ENCODE measurements at regions not wholly inside any gene's neighbourhood (a gene's known extent, or its start where the extent isn't known, plus 50 kb on each side); places are given as distances from the start of the nearest gene placed in this dataset.
"Not testable (repeated sequence)": the region's sequence is repeated elsewhere in the genome, so short reads cannot be mapped to it uniquely, and the experiment has no call there.

DNA sequence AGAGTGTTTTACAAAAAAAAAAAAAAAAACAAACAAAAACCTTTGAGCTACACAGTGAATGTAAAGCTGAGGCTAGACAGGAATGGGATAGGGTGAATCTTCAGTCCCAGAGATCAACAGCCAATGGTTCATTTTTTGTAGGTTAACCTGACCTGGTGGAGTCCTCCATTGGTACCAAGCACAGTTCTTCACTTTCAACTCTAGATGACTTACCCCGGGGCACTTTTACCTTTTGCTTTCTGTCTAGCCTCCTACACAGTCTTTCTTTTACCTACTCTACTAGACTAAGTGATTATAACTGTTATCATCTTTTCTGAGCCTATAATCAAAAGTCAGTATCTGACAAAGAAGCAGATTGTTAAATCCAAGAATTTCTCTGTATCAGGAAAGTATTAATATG is 50.9 kb downstream of the ANXA2R start:
- H3K4me3 ChIP-seq (ENCODE audit: low read length) = no peak overlapping the region
- H3K27me3 ChIP-seq (ENCODE audit: control insufficient read depth, insufficient read depth, low read length) = peaks cover 45% of the 10 kb centered on the region
- H3K4me1 ChIP-seq (ENCODE audit: control insufficient read depth, insufficient read depth, low read length) = 0 out of 2 replicates have a peak, but pooled peaks cover 2% of the 10 kb centered on the region
- H3K27ac ChIP-seq (ENCODE audit: low read length) = no peak overlapping the region
- H3K9me3 ChIP-seq (ENCODE audit: control insufficient read depth, insufficient read depth, low read length) = no peaks in the 10 kb centered on the region; the same call in 1 of the 2 replicates
- no peak for DNase-seq (ENCODE audit: low read depth, low spot score)
- H3K36me3 ChIP-seq (ENCODE audit: control insufficient read depth, insufficient read depth, low read length) = no peaks in the 10 kb centered on the region
- WGBS (ENCODE audit: insufficient coverage, insufficient read length) = no CpG with 5 or more reads among the region's 1 CpG

DNA sequence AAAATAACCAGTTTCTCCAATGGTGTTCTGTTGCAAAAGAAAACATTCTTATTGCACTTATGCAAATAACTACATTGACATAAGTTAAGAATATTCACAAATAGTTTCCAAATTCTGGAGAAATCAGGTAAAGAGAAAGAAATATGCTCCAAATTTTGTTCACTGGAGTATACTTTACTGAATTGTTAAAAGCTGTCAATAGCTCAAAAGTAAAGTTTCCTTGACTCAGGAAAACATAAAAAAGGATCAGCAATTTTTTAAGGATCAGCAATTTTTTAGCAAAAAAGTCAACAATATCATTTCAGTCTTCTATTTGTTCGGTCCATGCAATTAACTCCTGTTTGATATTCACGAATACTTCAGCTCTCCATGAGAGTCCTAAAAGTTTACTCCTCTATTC is 51.6 kb downstream of the ANXA2R start:
- DNase-seq (ENCODE audit: low read depth, low spot score) = no peak
- Histone ChIP-seq H3K36me3 (ENCODE audit: control insufficient read depth, insufficient read depth, low read length) (no peaks in the 10 kb centered on the region), H3K4me1 (ENCODE audit: control insufficient read depth, insufficient read depth, low read length) (0 out of 2 replicates have a peak, but pooled peaks cover 2% of the 10 kb centered on the region), H3K9me3 (ENCODE audit: control insufficient read depth, insufficient read depth, low read length) (no peaks in the 10 kb centered on the region; the same call in 1 of the 2 replicates), H3K27me3 (ENCODE audit: control insufficient read depth, insufficient read depth, low read length) (peaks cover 39% of the 10 kb centered on the region), H3K4me3 (ENCODE audit: low read length) (no peak overlapping the region), H3K27ac (ENCODE audit: low read length) (no peak overlapping the region)
- no CpG with 5 or more reads among the region's 2 CpGs for WGBS (ENCODE audit: insufficient coverage, insufficient read length)

DNA sequence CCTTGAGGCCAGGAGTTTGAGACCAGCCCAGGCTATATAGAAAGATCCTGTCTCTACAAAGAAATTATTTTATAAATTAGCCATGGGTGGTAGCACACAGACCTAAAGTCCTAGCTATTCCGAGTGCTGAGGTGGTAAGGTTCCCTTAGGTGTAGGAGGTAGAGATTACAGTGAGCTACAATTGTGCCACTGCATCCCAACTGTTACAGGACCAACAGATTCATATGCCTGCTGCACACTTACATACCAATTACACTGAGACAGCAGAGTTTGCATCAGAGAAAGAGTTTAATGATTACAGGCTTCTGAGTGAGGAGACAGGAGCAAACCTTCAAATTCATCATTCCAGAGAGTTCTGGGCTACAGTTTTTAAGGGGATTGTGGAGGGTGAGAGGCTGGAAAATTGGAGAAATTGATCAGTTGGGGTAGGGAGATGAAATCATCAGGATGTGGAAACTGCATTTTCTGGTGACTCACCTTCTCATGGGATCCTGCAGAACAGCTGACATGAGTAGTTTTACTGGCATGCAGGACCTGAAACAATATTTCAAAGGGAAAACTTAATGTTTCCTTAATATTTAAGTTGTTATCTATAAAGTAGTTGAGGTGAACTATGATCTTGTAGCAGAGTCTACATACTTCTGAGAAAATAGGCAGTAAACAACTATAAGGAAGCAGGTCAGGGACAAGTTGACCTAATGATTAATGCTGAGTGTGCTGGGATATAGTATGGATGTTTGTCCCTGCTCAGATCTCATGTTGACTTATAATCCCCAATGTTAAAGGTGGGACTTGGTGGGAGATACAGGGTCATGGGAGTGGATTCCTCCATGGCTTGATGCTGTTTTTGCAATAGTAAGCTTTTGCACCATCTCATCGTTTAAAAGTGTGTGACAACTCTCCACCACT is 54.7 kb downstream of the ANXA2R start:
- no peak overlapping the region for H3K4me3 ChIP-seq (ENCODE audit: low read length)
- H3K4me1 ChIP-seq (ENCODE audit: control insufficient read depth, insufficient read depth, low read length) = no peaks in the 10 kb centered on the region
- no peak overlapping the region for H3K27ac ChIP-seq (ENCODE audit: low read length)
- H3K36me3 ChIP-seq (ENCODE audit: control insufficient read depth, insufficient read depth, low read length) = no peaks in the 10 kb centered on the region
- no peak for DNase-seq (ENCODE audit: low read depth, low spot score)
- WGBS (ENCODE audit: insufficient coverage, insufficient read length) = no CpG with 5 or more reads among the region's 2 CpGs
- H3K27me3 ChIP-seq (ENCODE audit: control insufficient read depth, insufficient read depth, low read length) = peaks cover 7% of the 10 kb centered on the region; the same call in 1 of the 2 replicates
- H3K9me3 ChIP-seq (ENCODE audit: control insufficient read depth, insufficient read depth, low read length) = no peaks in the 10 kb centered on the region

DNA sequence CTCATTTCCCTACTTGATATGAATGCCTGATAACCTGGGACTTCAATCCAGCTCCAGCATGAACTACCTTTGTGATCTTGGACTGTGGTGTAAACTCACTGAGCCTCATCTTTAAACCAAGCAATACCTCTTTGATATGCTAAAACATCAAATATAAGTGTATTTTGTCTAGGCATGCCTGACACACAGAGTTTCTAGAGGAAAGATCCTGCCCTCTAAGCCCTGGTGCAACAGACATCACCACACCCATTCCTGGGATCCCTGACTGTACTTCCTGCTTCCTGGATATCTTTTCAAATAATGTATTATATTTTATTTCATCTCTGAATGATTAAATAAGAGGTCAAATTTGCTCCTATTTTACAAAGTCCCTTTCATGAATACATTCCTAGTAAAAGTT is 55.8 kb downstream of the ANXA2R start:
- Histone ChIP-seq H3K9me3 (ENCODE audit: control insufficient read depth, insufficient read depth, low read length) (no peaks in the 10 kb centered on the region), H3K36me3 (ENCODE audit: control insufficient read depth, insufficient read depth, low read length) (no peaks in the 10 kb centered on the region), H3K27ac (ENCODE audit: low read length) (no peak overlapping the region), H3K27me3 (ENCODE audit: control insufficient read depth, insufficient read depth, low read length) (no peaks in the 10 kb centered on the region; the same call in 1 of the 2 replicates), H3K4me3 (ENCODE audit: low read length) (no peak overlapping the region), H3K4me1 (ENCODE audit: control insufficient read depth, insufficient read depth, low read length) (no peaks in the 10 kb centered on the region)
- DNase-seq (ENCODE audit: low read depth, low spot score) = no peak

DNA sequence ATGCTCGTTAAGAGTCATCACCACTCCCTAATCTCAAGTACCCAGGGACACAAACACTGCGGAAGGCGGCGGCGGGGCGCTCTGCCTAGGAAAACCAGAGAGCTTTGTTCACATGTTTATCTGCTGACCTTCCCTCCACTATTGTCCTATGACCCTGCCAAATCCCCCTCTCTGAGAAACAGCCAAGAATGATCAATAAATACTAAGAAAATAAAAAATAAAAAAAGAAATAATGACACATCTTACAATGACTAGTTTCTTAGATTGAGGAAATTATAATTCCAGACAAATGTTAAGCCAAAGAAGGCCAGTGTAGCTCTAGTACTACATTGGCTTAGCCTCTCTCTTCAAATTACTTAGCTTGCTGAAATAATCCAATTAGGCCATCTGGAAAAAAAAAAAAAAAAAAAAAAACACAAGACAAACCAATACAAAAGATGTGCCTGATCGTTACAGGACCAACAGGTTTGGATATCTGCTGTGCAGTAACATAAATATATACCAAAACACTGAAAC is 58.0 kb downstream of the ANXA2R start:
- no peak for DNase-seq (ENCODE audit: low read depth, low spot score)

DNA sequence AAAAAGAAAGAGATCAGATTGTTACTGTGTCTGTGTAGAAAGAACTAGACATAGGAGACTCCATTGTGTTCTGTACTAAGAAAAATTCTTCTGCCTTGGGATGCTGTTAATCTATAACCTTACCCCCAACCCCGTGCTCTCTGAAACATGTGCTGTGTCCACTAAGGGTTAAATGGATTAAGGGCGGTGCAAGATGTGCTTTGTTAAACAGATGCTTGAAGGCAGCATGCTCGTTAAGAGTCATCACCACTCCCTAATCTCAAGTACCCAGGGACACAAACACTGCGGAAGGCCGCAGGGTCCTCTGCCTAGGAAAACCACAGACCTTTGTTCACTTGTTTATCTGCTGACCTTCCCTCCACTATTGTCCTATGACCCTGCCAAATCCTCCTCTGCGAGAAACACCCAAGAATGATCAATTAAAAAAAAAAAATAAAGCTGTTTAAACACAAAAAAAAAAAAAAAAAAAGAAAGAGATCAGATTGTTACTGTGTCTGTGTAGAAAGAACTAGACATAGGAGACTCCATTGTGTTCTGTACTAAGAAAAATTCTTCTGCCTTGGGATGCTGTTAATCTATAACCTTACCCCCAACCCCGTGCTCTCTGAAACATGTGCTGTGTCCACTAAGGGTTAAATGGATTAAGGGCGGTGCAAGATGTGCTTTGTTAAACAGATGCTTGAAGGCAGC is 58.6 kb downstream of the ANXA2R start:
- not testable (repeated sequence) for H3K9me3 ChIP-seq (ENCODE audit: control insufficient read depth, insufficient read depth, low read length); H3K27me3 ChIP-seq (ENCODE audit: control insufficient read depth, insufficient read depth, low read length); H3K4me3 ChIP-seq (ENCODE audit: low read length); H3K27ac ChIP-seq (ENCODE audit: low read length); H3K4me1 ChIP-seq (ENCODE audit: control insufficient read depth, insufficient read depth, low read length); H3K36me3 ChIP-seq (ENCODE audit: control insufficient read depth, insufficient read depth, low read length); DNase-seq (ENCODE audit: low read depth, low spot score)
- no CpG with 5 or more reads among the region's 8 CpGs for WGBS (ENCODE audit: insufficient coverage, insufficient read length)

More for the DNA sequence above, 58.0 kb downstream of the ANXA2R start:
- Histone ChIP-seq H3K9me3 (ENCODE audit: control insufficient read depth, insufficient read depth, low read length) (no peaks in the 10 kb centered on the region), H3K4me1 (ENCODE audit: control insufficient read depth, insufficient read depth, low read length) (no peaks in the 10 kb centered on the region), H3K27me3 (ENCODE audit: control insufficient read depth, insufficient read depth, low read length) (no peaks in the 10 kb centered on the region), H3K4me3 (ENCODE audit: low read length) (no peak overlapping the region), H3K27ac (ENCODE audit: low read length) (no peak overlapping the region), H3K36me3 (ENCODE audit: control insufficient read depth, insufficient read depth, low read length) (no peaks in the 10 kb centered on the region)
- no CpG with 5 or more reads among the region's 7 CpGs for WGBS (ENCODE audit: insufficient coverage, insufficient read length)

DNA sequence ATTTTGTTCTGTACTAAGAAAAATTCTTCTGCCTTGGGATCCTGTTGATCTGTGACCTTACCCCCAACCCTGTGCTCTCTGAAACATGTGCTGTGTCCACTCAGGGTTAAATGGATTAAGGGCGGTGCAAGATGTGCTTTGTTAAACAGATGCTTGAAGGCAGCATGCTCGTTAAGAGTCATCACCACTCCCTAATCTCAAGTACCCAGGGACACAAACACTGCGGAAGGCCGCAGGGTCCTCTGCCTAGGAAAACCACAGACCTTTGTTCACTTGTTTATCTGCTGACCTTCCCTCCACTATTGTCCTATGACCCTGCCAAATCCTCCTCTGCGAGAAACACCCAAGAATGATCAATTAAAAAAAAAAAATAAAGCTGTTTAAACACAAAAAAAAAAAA is 59.1 kb downstream of the ANXA2R start:
- H3K27ac ChIP-seq (ENCODE audit: low read length); DNase-seq (ENCODE audit: low read depth, low spot score); H3K9me3 ChIP-seq (ENCODE audit: control insufficient read depth, insufficient read depth, low read length); H3K36me3 ChIP-seq (ENCODE audit: control insufficient read depth, insufficient read depth, low read length); H3K27me3 ChIP-seq (ENCODE audit: control insufficient read depth, insufficient read depth, low read length); H3K4me3 ChIP-seq (ENCODE audit: low read length); H3K4me1 ChIP-seq (ENCODE audit: control insufficient read depth, insufficient read depth, low read length): not testable (repeated sequence)
- no CpG with 5 or more reads among the region's 5 CpGs for WGBS (ENCODE audit: insufficient coverage, insufficient read length)

DNA sequence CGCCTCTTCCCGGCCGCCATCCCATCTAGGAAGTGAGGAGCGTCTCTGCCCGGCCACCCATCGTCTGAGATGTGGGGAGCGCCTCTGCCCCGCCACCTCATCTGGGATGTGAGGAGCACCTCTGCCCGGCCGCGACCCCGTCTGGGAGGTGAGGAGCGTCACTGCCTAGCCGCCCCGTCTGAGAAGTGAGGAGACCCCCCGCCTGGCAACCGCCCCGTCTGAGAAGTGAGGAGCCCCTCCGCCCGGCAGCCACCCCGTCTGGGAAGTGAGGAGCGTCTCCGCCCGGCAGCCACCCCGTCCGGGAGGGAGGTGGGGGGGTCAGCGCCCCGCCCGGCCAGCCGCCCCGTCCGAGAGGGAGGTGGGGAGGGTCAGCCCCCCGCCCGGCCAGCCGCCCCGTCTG is 59.7 kb downstream of the ANXA2R start:
- not testable (repeated sequence) for DNase-seq (ENCODE audit: low read depth, low spot score); H3K9me3 ChIP-seq (ENCODE audit: control insufficient read depth, insufficient read depth, low read length); H3K4me3 ChIP-seq (ENCODE audit: low read length); H3K36me3 ChIP-seq (ENCODE audit: control insufficient read depth, insufficient read depth, low read length); H3K27me3 ChIP-seq (ENCODE audit: control insufficient read depth, insufficient read depth, low read length); H3K4me1 ChIP-seq (ENCODE audit: control insufficient read depth, insufficient read depth, low read length); H3K27ac ChIP-seq (ENCODE audit: low read length)
- no CpG with 5 or more reads among the region's 36 CpGs for WGBS (ENCODE audit: insufficient coverage, insufficient read length)

DNA sequence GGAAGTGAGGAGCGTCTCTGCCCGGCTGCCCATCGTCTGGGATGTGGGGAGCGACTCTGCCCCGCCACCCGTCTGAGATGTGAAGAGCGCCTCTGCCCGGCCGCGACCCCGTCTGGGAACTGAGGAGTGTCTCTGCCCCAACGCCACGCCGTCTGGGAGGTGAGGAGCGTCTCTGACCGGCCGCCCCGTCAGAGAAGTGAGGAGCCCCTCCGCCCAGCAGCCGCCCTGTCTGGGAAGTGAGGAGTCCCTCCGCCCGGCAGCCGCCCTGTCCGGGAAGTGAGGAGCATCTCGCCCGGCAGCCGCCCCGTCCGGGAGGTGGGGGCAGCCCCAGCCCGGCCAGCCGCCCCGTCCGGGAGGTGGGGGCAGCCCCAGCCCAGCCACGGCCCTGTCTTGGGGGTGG is 60.9 kb downstream of the ANXA2R start:
- H3K4me3 ChIP-seq (ENCODE audit: low read length); DNase-seq (ENCODE audit: low read depth, low spot score); H3K4me1 ChIP-seq (ENCODE audit: control insufficient read depth, insufficient read depth, low read length); H3K27ac ChIP-seq (ENCODE audit: low read length); H3K27me3 ChIP-seq (ENCODE audit: control insufficient read depth, insufficient read depth, low read length); H3K9me3 ChIP-seq (ENCODE audit: control insufficient read depth, insufficient read depth, low read length); H3K36me3 ChIP-seq (ENCODE audit: control insufficient read depth, insufficient read depth, low read length): not testable (repeated sequence)
- no CpG with 5 or more reads among the region's 34 CpGs for WGBS (ENCODE audit: insufficient coverage, insufficient read length)

DNA sequence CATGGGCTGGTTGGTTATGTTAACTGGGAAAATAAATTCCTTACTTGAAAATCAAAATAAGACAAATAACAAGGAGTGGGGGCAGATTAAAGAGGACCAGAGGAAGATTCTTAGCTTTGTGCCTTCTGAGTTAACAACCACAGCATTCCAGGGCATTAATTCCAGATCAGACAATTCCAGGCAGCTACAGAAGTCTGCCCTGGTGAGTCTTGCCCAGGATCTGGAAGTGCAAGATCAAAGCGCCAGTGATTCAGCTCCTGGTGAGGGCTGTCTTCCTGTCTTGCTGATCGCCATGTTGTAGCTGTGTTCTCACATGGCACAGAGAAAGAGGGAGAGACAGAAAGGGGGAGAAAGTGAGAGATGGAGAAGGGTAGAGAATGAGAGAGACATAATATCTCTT is 65.6 kb downstream of the ANXA2R start:
- no CpG with 5 or more reads among the region's 2 CpGs for WGBS (ENCODE audit: insufficient coverage, insufficient read length)
- no peak for DNase-seq (ENCODE audit: low read depth, low spot score)
- Histone ChIP-seq H3K27me3 (ENCODE audit: control insufficient read depth, insufficient read depth, low read length) (no peaks in the 10 kb centered on the region), H3K4me3 (ENCODE audit: low read length) (no peak overlapping the region), H3K9me3 (ENCODE audit: control insufficient read depth, insufficient read depth, low read length) (no peaks in the 10 kb centered on the region), H3K4me1 (ENCODE audit: control insufficient read depth, insufficient read depth, low read length) (no peaks in the 10 kb centered on the region), H3K36me3 (ENCODE audit: control insufficient read depth, insufficient read depth, low read length) (no peaks in the 10 kb centered on the region), H3K27ac (ENCODE audit: low read length) (no peak overlapping the region)

Data from iPS DF 6.9 (cell line).